ENCODE measurements at regions not wholly inside any gene's neighbourhood (a gene's known extent, or its start where the extent isn't known, plus 50 kb on each side); places are given as distances from the start of the nearest gene placed in this dataset.

GRCh38 chr10:42936580-42936979, 140.3 kb upstream of the RET start (continued):
- TF ChIP-seq ZNF462 (CRISPR knock-in tag; IDR thresholded peaks at IDR 0.05) (no peak), ZNF114 (CRISPR knock-in tag; IDR thresholded peaks at IDR 0.05) (no peak), CREB1 (CRISPR knock-in tag; IDR thresholded peaks at IDR 0.05; ENCODE audit: low read depth) (no peak), JUNB (IDR thresholded peaks at IDR 0.05; ENCODE audit: unreplicated experiment) (no peak), EZH2 (IDR thresholded peaks at IDR 0.05; ENCODE audit: low read depth, unreplicated experiment) (no peak), POLR2AphosphoS5 (IDR thresholded peaks at IDR 0.05; ENCODE audit: low read depth) (no peak), ETS1 (IDR thresholded peaks at IDR 0.05) (no peak)

GRCh38 chr10:42937048-42937447, 139.8 kb upstream of the RET start:
- Histone ChIP-seq H3K79me2 (replicated peaks; ENCODE audit: insufficient read depth) (no peaks in the 10 kb centered on the region), H3K9me2 (ENCODE audit: insufficient read depth) (no peaks in the 10 kb centered on the region), H3K4me1 (ENCODE audit: insufficient read depth) (no peaks in the 10 kb centered on the region; the same call in 1 of the 2 replicates), H4K20me1 (replicated peaks; ENCODE audit: insufficient read depth) (no peaks in the 10 kb centered on the region), H3K27me3 (ENCODE audit: insufficient read depth) (peaks cover 24% of the 10 kb centered on the region), H3K4me3 (no peak overlapping the region), H3K36me3 (ENCODE audit: insufficient read depth) (no peaks in the 10 kb centered on the region), H3K4me2 (no peak overlapping the region), H3F3A (replicated peaks; ENCODE audit: low read depth) (no peaks in the 10 kb centered on the region), H3K27ac (ENCODE audit: low read depth) (no peak overlapping the region), H2AFZ (no peak overlapping the region)
- H3K4me1 Mint-ChIP-seq = peaks cover 9% of the 10 kb centered on the region
- ATAC-seq (no peak), DNase-seq (ENCODE audit: low spot score) (no peak)
- no peak overlapping the region for H3K27ac Mint-ChIP-seq
- peaks cover 32% of the 10 kb centered on the region for H3K27me3 Mint-ChIP-seq (ENCODE audit: insufficient read depth, low read depth, poor library complexity)
- no peaks in the 10 kb centered on the region for H3K36me3 Mint-ChIP-seq (ENCODE audit: low read depth)
- H3K4me3 Mint-ChIP-seq = no peak overlapping the region
- no peaks in the 10 kb centered on the region; the same call in 1 of the 3 replicates for H3K9me3 Mint-ChIP-seq
- no peak for TF ChIP-seq CTCF (conservative IDR thresholded peaks at IDR 0.05; ENCODE audit: low read depth in 2 of 2)
- no peak for TF ChIP-seq POLR2AphosphoS5 (IDR thresholded peaks at IDR 0.05; ENCODE audit: low read depth)
- TF ChIP-seq ZNF331 (CRISPR knock-in tag; IDR thresholded peaks at IDR 0.05; ENCODE audit: low read depth) = no peak
- TF ChIP-seq EZH2 (IDR thresholded peaks at IDR 0.05; ENCODE audit: low read depth, unreplicated experiment) = no peak
- TF ChIP-seq NANOG (IDR thresholded peaks at IDR 0.05; ENCODE audit: borderline replicate concordance) = no peak
- TF ChIP-seq ZNF114 (CRISPR knock-in tag; IDR thresholded peaks at IDR 0.05) = no peak
- TF ChIP-seq EZH2phosphoT487 (IDR thresholded peaks at IDR 0.05; ENCODE audit: unreplicated experiment) = no peak
